HG02938 (cell line): ENCODE measurements at regions not wholly inside any gene's neighbourhood (a gene's known extent, or its start where the extent isn't known, plus 50 kb on each side); places are given as distances from the start of the nearest gene placed in this dataset.
"Not testable (repeated sequence)": the region's sequence is repeated elsewhere in the genome, so short reads cannot be mapped to it uniquely, and the experiment has no call there.

Source experiments
- ATAC-seq: cut with Tn5 transposase; IDR thresholded peaks from one replicate; pipeline ENCODE4 v1.9.1; 2021; ENCODE audit warnings: mild to moderate bottlenecking, moderate library complexity; ENCODE audit not compliant: unreplicated experiment

- no peak for ATAC-seq
Observed at GRCh38 chr7:16933296-16934279, 51.8 kb upstream of the AGR3 start.

GRCh38 chr7:16934722-16935340 is 53.0 kb upstream of the AGR3 start:
- ATAC-seq: no peak

GRCh38 chr7:16935341-16935735 is 53.6 kb upstream of the AGR3 start:
- ATAC-seq: no peak

GRCh38 chr7:16936626-16937422 is 55.0 kb upstream of the AGR3 start:
- no peak for ATAC-seq

- no peak for ATAC-seq
Observed at GRCh38 chr7:16939161-16939560, 57.4 kb upstream of the AGR3 start.

GRCh38 chr7:16940776-16941175 is 59.0 kb upstream of the AGR3 start:
- no peak for ATAC-seq

GRCh38 chr7:16942929-16943509 is 61.2 kb upstream of the AGR3 start:
- ATAC-seq: no peak

- no peak for ATAC-seq
Observed at GRCh38 chr7:16944936-16945335, 63.2 kb upstream of the AGR3 start.

- ATAC-seq: no peak
Observed at GRCh38 chr7:16945372-16945771, 63.6 kb upstream of the AGR3 start.

GRCh38 chr7:16948110-16948509 is 66.3 kb upstream of the AGR3 start:
- not testable (repeated sequence) for ATAC-seq

- ATAC-seq: no peak
Observed at GRCh38 chr7:16951483-16952080, 69.8 kb upstream of the AGR3 start.

- ATAC-seq: no peak
Observed at GRCh38 chr7:16954321-16954720, 72.5 kb upstream of the AGR3 start.

- ATAC-seq: no peak
Observed at GRCh38 chr7:16958724-16959123, 76.9 kb upstream of the AGR3 start.

- ATAC-seq: no peak
Observed at GRCh38 chr7:16960337-16960965, 78.7 kb upstream of the AGR3 start.

- ATAC-seq: no peak
Observed at GRCh38 chr7:16961641-16962040, 79.9 kb upstream of the AGR3 start.

GRCh38 chr7:16963044-16963443 is 81.3 kb upstream of the AGR3 start:
- ATAC-seq: no peak

GRCh38 chr7:16965697-16966096 is 83.9 kb upstream of the AGR3 start:
- ATAC-seq: not testable (repeated sequence)

- ATAC-seq: no peak
Observed at GRCh38 chr7:16967300-16967811, 85.6 kb upstream of the AGR3 start.

- no peak for ATAC-seq
Observed at GRCh38 chr7:16970732-16971482, 89.1 kb upstream of the AGR3 start.
